K562 (cell line): ENCODE measurements at regions not wholly inside any gene's neighbourhood (a gene's known extent, or its start where the extent isn't known, plus 50 kb on each side); places are given as distances from the start of the nearest gene placed in this dataset.
A peak's percentile ranks its signal among the peaks of the same experiment; 100 is the strongest.

Experiments
- ATAC-seq: fragments of 200-7000 bp; cut with Tn5 transposase; 3 replicates; pipeline ENCODE4 v1.9.1; 2020; ENCODE audit warnings: moderate library complexity
- BruUV-seq: library from RNA; stranded (reverse); fragments of 400-500 nt; replicated peaks from 2 replicates; lab custom pipeline; 2021; lab: Mats Ljungman, UMichigan
- CTCF ChIA-PET: fragments of 300-600 bp; formaldehyde crosslinking; extraction: SDS; loops from one replicate; lab custom pipeline; 2021; ENCODE audit warnings: low intra/inter-chr PET ratio; lab: Yijun Ruan, JAX
- POLR2A ChIA-PET: fragments of 300-600, 350-650 bp; sonication (Branson Sonifier 250); formaldehyde crosslinking; extraction: SDS; loops from one replicate; lab custom pipeline; 2021; ENCODE audit warnings: antibody characterized with exemption, inconsistent platforms; lab: Yijun Ruan, JAX
- DNase-seq, 4 experiments: peaks; one replicate each; pipeline versions ENCODE4 v3.0.0 to v3.0.0-alpha.2; 2011 to 2018; ENCODE audit warnings: low spot score in 3 of 4, mixed read lengths in 3 of 4; ENCODE audit errors: extremely low read depth in 1 of 4
- FAIRE-seq: peaks from 2 replicates; lab custom pipeline; 2011; peaks lifted over from hg19 to GRCh38; lab: Jason Lieb, UNC
- H2AFZ ChIP-seq: 2 replicates; pipeline ENCODE4 v1.6.0; 2011; ENCODE audit warnings: low read depth, low read length, control low read depth, inconsistent platforms
- H3K27ac ChIP-seq: fragments of 200-600 bp; 3 replicates; pipeline ENCODE4 v1.8.0; 2011; ENCODE audit warnings: low read depth, mild to moderate bottlenecking, control low read depth, inconsistent platforms, low read length, moderate library complexity, mixed read lengths; ENCODE audit errors: extremely low read depth
- H3K27me3 ChIP-seq, 2 experiments: fragments of 300-600 bp in 1 of 2; 2 replicates in 1 of 2; 3 replicates in 1 of 2; pipeline versions ENCODE4 v1.6.0 to v1.8.0; 2011; ENCODE audit warnings: inconsistent platforms in 2 of 2, low read length in 2 of 2, mild to moderate bottlenecking in 1 of 2, mixed read lengths in 1 of 2, moderate library complexity in 1 of 2; ENCODE audit not compliant: control insufficient read depth in 2 of 2, insufficient read depth in 2 of 2
- H3K36me3 ChIP-seq: fragments of 300-600 bp; 3 replicates; pipeline ENCODE4 v1.8.0; 2011; ENCODE audit warnings: mild to moderate bottlenecking, low read length, inconsistent platforms; ENCODE audit not compliant: control insufficient read depth, insufficient read depth
- H3K4me1 ChIP-seq, 2 experiments: fragments of 200-600 bp in 1 of 2; replicated peaks in 1 of 2; 2 replicates in 1 of 2; 3 replicates in 1 of 2; pipeline versions ENCODE4 v1.5.1 to v1.8.0; 2011; ENCODE audit warnings: inconsistent platforms in 2 of 2, low read length in 2 of 2, mild to moderate bottlenecking in 1 of 2, mixed read lengths in 1 of 2, moderate library complexity in 1 of 2; ENCODE audit not compliant: control insufficient read depth in 2 of 2, insufficient read depth in 2 of 2
- H3K4me2 ChIP-seq: 2 replicates; pipeline ENCODE4 v1.6.1; 2011; ENCODE audit warnings: low read length, control low read depth, inconsistent platforms, mixed read lengths; ENCODE audit not compliant: insufficient read depth
- H3K4me3 ChIP-seq: fragments of 200-600 bp; sonication (generic), shearing (Covaris generic); 2 replicates; pipeline ENCODE4 v1.5.1; 2016; ENCODE audit warnings: control low read depth, inconsistent platforms
- H3K79me2 ChIP-seq: fragments of 200-600 bp; 3 replicates; pipeline ENCODE4 v1.8.0; 2011; ENCODE audit warnings: low read length, inconsistent platforms; ENCODE audit not compliant: control insufficient read depth, insufficient read depth
- H3K9ac ChIP-seq, 2 experiments: 2 replicates each; pipeline versions ENCODE4 v1.6.0 to v1.6.1; 2011; ENCODE audit warnings: low read depth in 2 of 2, low read length in 2 of 2, control low read depth in 1 of 2, inconsistent platforms in 1 of 2, mild to moderate bottlenecking in 1 of 2, mixed read lengths in 1 of 2; ENCODE audit not compliant: insufficient read depth in 1 of 2
- H3K9me1 ChIP-seq: one replicate; pipeline ENCODE4 v1.6.0; 2011; ENCODE audit warnings: inconsistent platforms, mild to moderate bottlenecking, low read length, moderate library complexity; ENCODE audit not compliant: control insufficient read depth, insufficient read depth
- H3K9me3 ChIP-seq: replicated peaks from 2 replicates; pipeline ENCODE4 v1.5.1; 2011; ENCODE audit warnings: low read depth, low read length, inconsistent platforms; ENCODE audit not compliant: control insufficient read depth, insufficient read depth
- H4K20me1 ChIP-seq: replicated peaks from 2 replicates; pipeline ENCODE4 v1.6.1; 2011; ENCODE audit warnings: low read length, inconsistent platforms, mixed read lengths; ENCODE audit not compliant: control insufficient read depth, insufficient read depth
- CREBBP ChIP-seq: IDR thresholded peaks from one replicate; pipeline ENCODE4 v1.6.1; 2012; ENCODE audit warnings: low read depth, mild to moderate bottlenecking, control low read depth, inconsistent platforms, low read length
- NFIC ChIP-seq: fragments of 450-650 bp; IDR thresholded peaks from 2 replicates; pipeline ENCODE4 v1.6.1; 2017; ENCODE audit warnings: mild to moderate bottlenecking, inconsistent platforms
- RFX5 ChIP-seq: IDR thresholded peaks from 2 replicates; pipeline ENCODE4 v1.6.1; 2011; ENCODE audit warnings: low read depth, mild to moderate bottlenecking, improper control_type of control experiment, low read length
- U2AF1 ChIP-seq: fragments of 200-400 bp; formaldehyde crosslinking; optimal IDR thresholded peaks from 2 replicates; pipeline ENCODE3; 2017; ENCODE audit warnings: mild to moderate bottlenecking, low read depth, low read length, moderate library complexity
- ZNF785 ChIP-seq: fragments of 250-450 bp; sonication (Bioruptor Pico); IDR thresholded peaks from 2 replicates; pipeline ENCODE4 v1.4.0; 2020; ENCODE audit warnings: mild to moderate bottlenecking
- WGBS: fragments of 100-300 bp; shearing (Covaris generic); methylation state at CpG from one replicate; pipeline ENCODE4 v1.1.6; 2016; ENCODE audit warnings: low coverage, mixed read lengths; ENCODE audit not compliant: insufficient coverage; ENCODE audit errors: missing lambda C conversion rate; 5-methylcytosine and 5-hydroxymethylcytosine counted together
- in situ Hi-C: fragments of 300-500 bp; cut with MboI; formaldehyde crosslinking; loops from 4 replicates; pipeline ENCODE4 v1.15.0; 2018; ENCODE audit warnings: inconsistent platforms, mixed read lengths
- intact Hi-C: fragments of 100-400 bp; cut with micrococcal nuclease; formaldehyde crosslinking; loops from 2 replicates; pipeline ENCODE4 v1.14.2; 2022

DNA sequence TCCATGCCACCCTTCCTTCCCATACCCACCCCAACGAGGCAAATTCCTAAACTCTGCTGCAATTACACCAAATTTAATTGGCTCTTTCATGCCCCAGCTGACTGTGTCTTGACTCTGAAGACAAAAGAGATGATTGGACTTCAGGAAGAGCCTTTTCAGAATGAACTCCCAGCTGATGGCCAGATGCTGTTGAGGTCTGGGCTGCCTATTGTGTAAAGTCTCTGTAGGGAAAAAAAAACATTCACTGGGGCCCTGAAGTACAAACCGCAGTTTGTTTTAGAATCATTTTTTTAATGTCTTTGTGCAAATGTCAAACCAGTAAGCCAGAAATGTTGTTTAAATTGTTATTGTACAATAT lies 174.8 kb downstream of the HHIP start:
- Histone ChIP-seq H3K4me1 (no peaks in the 10 kb centered on the region), H2AFZ (no peak overlapping the region), H4K20me1 (no peaks in the 10 kb centered on the region), H3K9me1 (no peaks in the 10 kb centered on the region), H3K9ac (no peak overlapping the region), H3K4me3 (no peak overlapping the region), H3K36me3 (no peaks in the 10 kb centered on the region)
- no peak for DNase-seq
- FAIRE-seq, result no peak
- ChIA-PET CTCF (no interaction called here), POLR2A (no interaction called here)
- intact Hi-C loops, result no loop called here
- ATAC-seq, result no peak
- WGBS, result 3% methylated on average over 2 of the region's 2 CpGs
- no peak for TF ChIP-seq U2AF1
- TF ChIP-seq, all 486 proteins: peak for 0
- Histone ChIP-seq H3K27ac (no peak overlapping the region), H3K4me2 (no peak overlapping the region), H3K27me3 (no peaks in the 10 kb centered on the region), H3K79me2 (no peaks in the 10 kb centered on the region), H3K9me3 (no peaks in the 10 kb centered on the region)
- in situ Hi-C loops, result no loop called here
- BruUV-seq, result no TSS peak

DNA sequence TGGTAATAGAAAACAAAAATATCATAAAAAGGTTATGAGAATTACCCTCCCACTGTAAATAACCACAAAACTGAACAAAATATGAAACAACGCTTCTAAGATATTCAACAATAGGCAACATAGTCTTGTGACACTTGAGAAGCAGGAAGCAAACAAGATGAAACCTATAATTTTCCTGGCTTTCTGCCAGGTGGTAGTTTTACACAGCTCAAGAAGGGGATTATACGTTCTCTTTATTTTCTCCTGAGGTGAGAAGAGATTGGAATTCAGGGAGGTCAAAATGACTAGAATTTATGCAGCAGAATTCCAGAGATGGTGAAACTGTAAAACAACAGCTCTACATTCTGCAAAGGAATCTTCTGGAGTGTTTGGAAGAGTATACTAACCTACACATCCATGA lies 186.0 kb downstream of the HHIP start:
- H3K4me3 ChIP-seq, result no peak overlapping the region
- WGBS, result 0% methylated on average over 2 of the region's 2 CpGs
- TF ChIP-seq ZNF785, result no peak
- TF ChIP-seq RFX5, result no peak
- peak; percentile 73 for TF ChIP-seq NFIC
- TF ChIP-seq CREBBP, result no peak
- TF ChIP-seq, all 486 proteins: peak for 1
- Histone ChIP-seq H3K9me3 (no peaks in the 10 kb centered on the region), H3K4me2 (no peak overlapping the region), H3K36me3 (no peaks in the 10 kb centered on the region), H3K9me1 (no peaks in the 10 kb centered on the region), H3K27me3 (no peaks in the 10 kb centered on the region), H2AFZ (no peak overlapping the region), H3K27ac (no peak overlapping the region), H4K20me1 (no peaks in the 10 kb centered on the region), H3K79me2 (no peaks in the 10 kb centered on the region), H3K9ac (no peak overlapping the region), H3K4me1 (no peaks in the 10 kb centered on the region)
- intact Hi-C loops (no loop called here), in situ Hi-C loops (no loop called here)
- FAIRE-seq (no peak), ATAC-seq (no peak), DNase-seq (peak in 1 of 4 experiments; percentile 1)
- BruUV-seq, result no TSS peak
- ChIA-PET POLR2A (no interaction called here), CTCF (no interaction called here)
